OCI-LY3 (cell line): ENCODE measurements at regions not wholly inside any gene's neighbourhood (a gene's known extent, or its start where the extent isn't known, plus 50 kb on each side); places are given as distances from the start of the nearest gene placed in this dataset.

Experiments
- EZH2phosphoT487 ChIP-seq: fragments of 200-600 bp; shearing (Covaris generic); IDR thresholded peaks from 2 replicates; pipeline ENCODE4 v1.6.1; 2018; ENCODE audit warnings: antibody characterized with exemption, mixed run types, low read depth
- TF ChIP-seq, protein P1 (sequence below): fragments of 200-600, 300-600 bp; sonication (generic); IDR thresholded peaks from 2 replicates; pipeline ENCODE4 v1.5.1; 2014; ENCODE audit warnings: antibody characterized with exemption, low read length, low read depth

DNA sequence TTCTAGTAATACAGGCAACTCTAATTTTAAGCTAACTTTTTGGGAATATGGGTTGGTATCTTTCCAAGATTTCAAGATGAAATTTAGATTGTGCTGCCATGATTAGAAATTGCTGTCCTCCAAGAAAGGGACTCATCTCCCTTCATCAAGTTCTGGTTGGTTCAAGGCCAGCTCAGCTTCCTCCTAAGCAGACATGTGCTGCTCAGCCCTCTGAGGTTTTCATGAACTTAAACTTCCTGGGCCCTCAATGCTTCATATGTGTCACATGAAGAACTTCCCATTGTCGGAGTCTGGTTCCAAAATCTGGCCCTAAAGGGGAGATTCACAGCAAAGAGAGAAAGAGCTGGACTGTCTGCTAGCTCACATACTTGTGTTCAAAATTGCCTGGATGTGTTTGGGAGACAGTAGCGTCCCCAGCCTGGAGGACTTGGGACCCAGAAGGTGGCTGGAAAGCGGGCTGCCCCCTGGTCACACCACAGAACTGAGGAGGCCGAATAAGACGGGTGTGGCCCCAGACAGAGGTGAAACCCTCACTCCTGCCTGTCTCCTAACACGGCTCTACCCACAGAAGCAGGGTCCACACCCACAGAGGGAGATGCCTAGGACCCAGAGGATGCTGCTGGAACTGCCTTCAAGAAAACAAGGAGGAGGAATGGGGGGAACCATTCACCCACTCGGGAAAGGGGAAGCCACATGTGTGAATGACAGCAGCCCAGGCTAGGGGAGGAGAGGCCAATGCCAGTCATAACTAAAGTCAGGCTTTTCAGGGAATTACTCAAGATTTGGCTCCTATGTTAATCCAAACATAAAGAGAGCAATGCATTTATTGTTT lies 54.3 kb upstream of the GPR31 start:
- TF ChIP-seq, protein P1, sequence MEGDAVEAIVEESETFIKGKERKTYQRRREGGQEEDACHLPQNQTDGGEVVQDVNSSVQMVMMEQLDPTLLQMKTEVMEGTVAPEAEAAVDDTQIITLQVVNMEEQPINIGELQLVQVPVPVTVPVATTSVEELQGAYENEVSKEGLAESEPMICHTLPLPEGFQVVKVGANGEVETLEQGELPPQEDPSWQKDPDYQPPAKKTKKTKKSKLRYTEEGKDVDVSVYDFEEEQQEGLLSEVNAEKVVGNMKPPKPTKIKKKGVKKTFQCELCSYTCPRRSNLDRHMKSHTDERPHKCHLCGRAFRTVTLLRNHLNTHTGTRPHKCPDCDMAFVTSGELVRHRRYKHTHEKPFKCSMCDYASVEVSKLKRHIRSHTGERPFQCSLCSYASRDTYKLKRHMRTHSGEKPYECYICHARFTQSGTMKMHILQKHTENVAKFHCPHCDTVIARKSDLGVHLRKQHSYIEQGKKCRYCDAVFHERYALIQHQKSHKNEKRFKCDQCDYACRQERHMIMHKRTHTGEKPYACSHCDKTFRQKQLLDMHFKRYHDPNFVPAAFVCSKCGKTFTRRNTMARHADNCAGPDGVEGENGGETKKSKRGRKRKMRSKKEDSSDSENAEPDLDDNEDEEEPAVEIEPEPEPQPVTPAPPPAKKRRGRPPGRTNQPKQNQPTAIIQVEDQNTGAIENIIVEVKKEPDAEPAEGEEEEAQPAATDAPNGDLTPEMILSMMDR, result no peak
- no peak for TF ChIP-seq EZH2phosphoT487
